ENCODE measurements at regions not wholly inside any gene's neighbourhood (a gene's known extent, or its start where the extent isn't known, plus 50 kb on each side); places are given as distances from the start of the nearest gene placed in this dataset.

DNA sequence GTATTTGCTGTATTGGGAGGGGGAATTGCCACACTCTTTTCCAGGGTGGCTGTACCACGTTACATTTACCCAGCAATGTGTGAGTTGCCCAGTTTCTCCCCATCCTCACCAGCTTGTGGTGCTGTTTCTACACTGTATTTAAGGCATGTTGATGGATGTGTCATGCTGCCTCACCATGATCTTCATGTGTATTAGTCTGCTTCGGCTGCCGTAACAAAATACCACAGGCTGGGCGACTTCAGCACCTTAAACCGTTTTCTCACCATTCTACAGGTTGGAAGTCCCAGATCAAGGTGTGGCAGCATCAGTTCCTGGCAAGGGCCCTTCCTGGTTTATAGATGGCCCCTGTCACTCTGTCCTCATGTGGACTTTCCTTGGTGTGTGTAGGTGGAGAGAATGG, 169.7 kb downstream of the IGLL1 start:
- TF ChIP-seq CTCF (IDR thresholded peaks at IDR 0.05), result no peak
- no peak for TF ChIP-seq POLR2A (IDR thresholded peaks at IDR 0.05)

Data from right lobe of liver (tissue), 4 donors.